Left ventricle myocardium superior (tissue), 1 donor: ENCODE measurements at regions not wholly inside any gene's neighbourhood (a gene's known extent, or its start where the extent isn't known, plus 50 kb on each side); places are given as distances from the start of the nearest gene placed in this dataset.
A peak's percentile ranks its signal among the peaks of the same experiment; 100 is the strongest.

Experiments used
- ATAC-seq: fragments of 200-7000 bp; cut with Tn5 transposase; one replicate; pipeline ENCODE4 v1.9.1; 2020; ENCODE audit warnings: mild to moderate bottlenecking, moderate library complexity
- DNase-seq: peaks from one replicate; pipeline ENCODE4 v3.0.0-alpha.2; 2020
- intact Hi-C: fragments of 100-400 bp; cut with micrococcal nuclease; formaldehyde crosslinking; loops from one replicate; pipeline ENCODE4 v1.11.0; 2022
- donor health status: DM: no; HTN: yes; CAD: no; lungs with severe emphysema.

DNA sequence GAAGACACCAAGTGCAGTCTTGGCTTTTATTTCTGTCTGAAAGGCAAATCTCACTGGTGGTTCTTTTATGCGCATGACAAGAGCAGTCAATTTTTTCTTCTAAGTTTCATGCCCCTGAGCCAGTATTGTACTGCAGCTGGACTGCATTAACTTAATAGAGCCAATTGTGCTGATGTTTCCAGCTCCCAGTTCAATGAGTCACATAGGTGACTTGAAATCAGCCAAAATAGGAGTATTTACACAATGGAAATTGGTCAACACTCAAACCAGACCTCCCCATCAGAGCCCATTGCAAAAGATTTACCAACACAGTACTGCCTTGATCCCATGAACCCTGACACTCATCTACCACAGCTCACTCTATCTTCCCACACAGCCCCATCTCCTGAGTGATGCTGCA, 100.3 kb upstream of the GUCY1A1 start:
- DNase-seq (no peak), ATAC-seq (no peak)
- intact Hi-C loops, result no loop called here

DNA sequence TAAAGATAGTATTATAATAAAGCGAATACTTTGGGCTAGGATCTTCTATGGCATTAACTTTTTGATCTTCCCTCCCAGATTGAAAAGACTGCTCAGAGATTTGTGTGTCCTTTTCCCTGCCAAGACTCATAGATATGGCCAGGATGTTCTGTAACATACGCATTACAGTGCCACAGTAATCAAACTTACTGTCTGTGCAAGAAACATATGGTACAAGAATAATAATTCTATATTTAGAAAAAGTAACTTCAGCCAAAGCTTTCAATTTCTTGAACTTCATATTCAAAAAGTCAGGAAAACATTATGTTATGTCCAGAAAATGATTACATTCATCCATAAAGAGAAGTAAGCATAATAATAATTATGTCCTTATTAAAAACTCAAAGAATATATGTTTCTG, 100.9 kb upstream of the GUCY1A1 start:
- DNase-seq, result no peak
- intact Hi-C loops, result no loop called here
- ATAC-seq, result no peak

DNA sequence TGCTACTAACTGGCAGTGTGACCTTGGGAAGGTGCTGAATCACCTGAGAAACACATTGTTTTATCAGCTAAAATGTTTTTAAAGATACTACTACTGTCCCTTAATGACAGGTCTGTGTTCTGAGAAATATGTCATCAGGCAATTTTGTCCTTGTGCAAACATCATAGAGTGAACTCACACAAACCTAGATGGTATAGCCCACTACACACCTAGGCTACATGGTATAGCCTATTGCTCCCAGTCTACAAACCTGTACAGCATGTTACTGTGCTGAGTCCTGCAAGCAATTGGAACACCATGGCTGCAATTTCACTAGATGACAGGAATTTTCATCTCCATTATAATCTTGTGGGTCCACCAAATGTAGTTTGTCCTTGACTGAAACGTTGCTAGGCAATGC, 101.3 kb upstream of the GUCY1A1 start:
- intact Hi-C loops, result no loop called here
- ATAC-seq (no peak), DNase-seq (no peak)

DNA sequence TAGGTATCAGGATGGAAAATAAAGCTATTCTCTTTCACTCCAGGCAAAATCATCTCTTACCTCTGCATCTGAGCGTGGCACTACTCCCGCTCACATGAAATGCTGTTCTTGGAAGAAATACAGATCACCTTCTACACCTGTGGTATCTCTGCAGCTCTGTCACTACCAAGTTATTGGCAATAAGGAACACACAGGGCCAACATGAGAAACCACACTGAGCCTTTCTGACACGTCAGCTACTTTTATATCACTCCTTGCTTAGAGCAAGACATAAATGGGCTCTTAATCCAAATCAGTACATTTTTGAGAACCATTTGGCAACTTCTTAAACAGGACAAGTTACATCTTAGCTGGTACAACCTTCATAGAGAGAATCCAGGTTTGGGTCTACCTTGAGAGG, 101.8 kb upstream of the GUCY1A1 start:
- ATAC-seq, result no peak
- intact Hi-C loops, result no loop called here
- no peak for DNase-seq

DNA sequence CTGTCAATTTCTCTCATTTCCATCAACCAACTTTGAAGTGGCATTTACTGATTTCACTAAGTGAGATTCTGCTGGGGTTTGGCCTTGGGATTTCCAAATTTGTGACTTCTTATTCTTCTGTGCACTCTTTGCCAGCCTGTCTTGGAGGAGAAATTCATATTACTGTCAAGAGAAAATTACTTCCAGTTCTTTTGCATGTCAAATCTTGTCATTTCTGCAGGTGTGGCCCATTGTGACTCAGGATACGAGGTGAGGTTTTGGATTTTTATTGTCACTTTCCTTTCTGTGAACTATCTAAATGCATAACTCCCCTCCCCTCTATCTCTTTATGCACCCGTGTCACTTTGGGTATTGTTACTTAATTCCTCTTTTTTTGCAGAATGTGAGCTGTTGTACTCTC, 102.6 kb upstream of the GUCY1A1 start:
- DNase-seq (no peak), ATAC-seq (no peak)
- intact Hi-C loops, result no loop called here

DNA sequence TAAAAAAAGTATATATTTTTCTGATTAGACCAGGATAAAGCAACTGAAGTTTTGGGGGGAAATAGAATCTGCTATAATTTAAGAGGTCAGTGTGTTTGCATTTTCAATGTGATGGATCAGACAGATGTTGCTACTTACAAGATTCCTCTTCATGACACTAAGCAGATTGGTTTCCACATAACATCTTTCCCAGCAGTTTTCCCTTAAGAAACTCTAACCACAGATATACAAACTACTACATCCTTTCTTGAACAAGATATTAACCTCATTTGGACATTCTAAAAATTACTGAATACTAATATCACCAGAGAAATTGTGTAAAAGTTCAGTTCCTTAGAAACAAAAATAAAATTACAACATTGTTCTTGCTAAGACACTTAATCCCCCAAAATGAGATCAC, 106.7 kb upstream of the GUCY1A1 start:
- intact Hi-C loops, result no loop called here
- DNase-seq, result no peak
- no peak for ATAC-seq

DNA sequence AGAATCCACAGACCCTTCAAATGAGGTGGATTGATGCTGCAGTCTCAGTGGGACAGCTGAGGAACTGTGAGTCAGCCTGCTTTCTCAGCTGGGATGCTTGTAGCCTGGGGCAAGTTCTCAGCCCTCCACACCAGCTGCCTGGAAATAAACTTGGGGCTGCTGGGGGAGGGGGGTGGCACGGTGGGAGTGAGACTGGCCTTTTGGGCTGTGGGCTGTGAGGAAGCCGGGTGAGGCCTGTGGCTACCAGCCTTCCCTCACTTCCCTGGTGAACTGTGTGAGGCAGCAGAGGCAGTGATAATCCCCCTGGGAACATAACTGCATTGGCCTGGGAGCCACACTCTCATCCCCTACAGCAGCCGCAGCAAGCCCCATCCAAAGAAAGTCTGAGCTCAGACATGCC, 114.5 kb upstream of the GUCY1A1 start:
- intact Hi-C loops, result no loop called here
- no peak for DNase-seq
- no peak for ATAC-seq

DNA sequence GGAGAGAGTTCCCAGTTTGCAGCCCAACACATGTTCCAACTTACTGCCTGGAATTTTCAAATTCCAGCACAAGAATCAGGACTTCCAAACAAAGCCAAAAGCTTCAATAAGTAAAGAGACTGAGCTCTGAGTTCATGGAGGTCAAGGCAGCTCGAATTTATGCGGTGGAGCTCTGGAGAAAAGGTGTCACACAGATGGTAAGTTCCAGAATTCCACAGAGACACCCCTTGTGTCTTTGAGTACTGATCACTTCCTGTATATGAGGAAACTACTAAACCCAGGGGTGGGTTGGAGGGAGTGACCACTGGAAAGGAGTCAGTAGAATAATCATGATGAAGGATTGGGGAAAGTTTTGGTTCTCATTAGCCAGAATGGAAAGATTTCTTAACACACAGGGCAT, 118.5 kb upstream of the GUCY1A1 start:
- intact Hi-C loops, result no loop called here
- ATAC-seq (no peak), DNase-seq (no peak)

DNA sequence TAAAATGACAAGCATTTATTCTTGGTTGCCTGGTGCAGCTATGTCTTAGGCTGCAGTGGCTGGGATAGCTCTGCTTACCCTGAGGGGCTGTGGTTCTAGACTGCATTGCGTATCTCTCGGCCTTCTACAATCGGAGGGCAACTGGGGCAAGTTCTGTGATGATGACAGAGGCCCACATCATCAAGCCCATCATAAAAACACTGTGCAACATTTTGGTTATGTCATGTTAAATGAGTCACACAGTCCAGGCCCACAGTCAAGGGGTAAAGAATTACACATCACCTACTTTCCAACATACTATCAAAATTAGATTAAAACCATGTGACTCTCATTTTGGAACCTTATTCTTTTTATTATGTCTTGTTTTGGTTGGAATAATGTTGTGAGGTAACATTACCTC, 120.2 kb upstream of the GUCY1A1 start:
- intact Hi-C loops, result no loop called here
- DNase-seq (no peak), ATAC-seq (no peak)

DNA sequence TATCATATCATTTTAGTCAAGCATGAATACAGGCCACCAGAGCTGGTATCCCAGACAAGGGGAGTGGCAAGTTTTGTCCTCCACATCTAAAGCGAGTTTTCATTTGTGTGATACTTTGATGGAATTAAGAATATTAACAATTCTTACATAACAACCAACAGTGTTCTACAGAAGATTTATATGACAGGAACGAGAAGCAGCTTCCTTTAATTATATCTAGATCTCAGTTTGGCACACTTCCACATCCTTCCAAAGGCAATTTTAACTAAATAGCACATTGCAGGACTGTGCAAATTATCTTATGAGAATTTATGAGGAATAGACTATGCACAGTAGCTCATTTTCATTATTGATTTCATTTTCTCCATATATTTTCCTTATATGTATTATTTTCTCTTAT, 121.2 kb upstream of the GUCY1A1 start:
- ATAC-seq, result no peak
- no peak for DNase-seq
- intact Hi-C loops, result no loop called here

DNA sequence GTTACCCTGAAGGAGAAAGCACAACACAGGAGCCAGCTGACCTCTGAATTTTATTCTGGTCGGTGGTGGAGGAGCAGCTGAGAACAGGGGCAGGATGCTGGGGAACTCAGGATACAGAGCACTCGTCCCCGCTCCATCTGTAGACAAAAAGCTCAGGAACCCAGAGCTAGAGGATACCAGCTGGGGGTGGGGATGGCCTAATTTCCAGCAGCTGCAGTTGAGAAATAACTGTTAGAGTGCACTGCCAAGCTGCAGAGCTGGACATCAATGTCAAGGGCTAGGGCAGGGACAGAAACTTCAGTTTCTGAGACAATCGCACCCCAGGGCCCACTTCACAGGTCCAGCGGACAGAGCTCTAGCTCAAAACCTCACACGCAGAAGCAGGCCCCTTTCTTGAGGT, 122.1 kb upstream of the GUCY1A1 start:
- peak; percentile 47 for DNase-seq
- intact Hi-C loops, result no loop called here
- ATAC-seq, result peak; percentile 91

DNA sequence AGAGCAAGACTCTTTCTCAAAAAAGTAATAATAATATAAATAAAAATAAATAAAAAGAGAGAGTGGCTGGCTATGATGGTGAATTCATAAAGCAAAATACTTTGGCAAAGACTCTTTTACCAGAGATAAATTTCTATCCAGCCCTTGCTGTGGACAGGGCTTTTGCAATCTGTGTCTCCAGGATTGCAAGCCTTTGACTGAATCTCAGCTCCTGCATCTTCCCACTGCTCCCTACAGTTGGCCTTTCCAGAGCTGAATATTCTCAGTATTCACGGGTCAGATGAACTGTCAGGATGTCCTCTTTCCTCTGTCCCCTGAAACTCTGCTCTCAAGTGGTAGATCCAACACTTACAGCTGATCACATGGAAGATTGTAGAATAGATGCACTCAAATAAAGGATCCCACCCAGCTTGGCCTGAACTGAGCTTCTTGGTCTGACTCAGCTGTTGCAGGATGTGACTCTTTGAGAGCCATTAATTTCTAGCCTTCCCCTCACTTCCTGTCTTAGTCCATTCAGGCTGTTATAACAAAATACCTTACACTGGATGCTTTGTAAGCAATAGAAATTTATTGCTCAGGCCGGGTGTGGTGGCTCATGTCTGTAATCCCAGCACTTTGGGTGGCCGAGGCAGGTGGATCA, 123.4 kb upstream of the GUCY1A1 start:
- intact Hi-C loops, result no loop called here
- DNase-seq, result no peak
- ATAC-seq, result peak; percentile 40

DNA sequence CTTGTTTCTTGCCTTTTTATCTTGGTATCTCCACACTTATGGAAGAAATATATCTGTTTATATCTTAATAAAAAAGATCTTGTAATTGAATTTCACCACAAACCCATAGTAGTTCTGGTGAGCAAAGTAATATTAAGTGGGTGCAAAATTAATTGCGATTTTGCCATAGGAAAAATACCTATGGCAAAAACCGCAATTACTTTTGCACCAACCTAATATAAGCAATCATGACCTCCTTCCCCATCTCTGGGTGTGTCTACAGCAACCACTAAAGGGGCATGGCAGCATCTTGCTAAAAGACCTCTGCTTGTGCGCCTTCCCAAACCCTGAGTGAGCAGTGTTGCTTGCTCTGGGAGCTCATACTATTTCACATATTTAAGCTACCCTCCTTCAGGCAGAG, 124.2 kb upstream of the GUCY1A1 start:
- intact Hi-C loops, result no loop called here
- ATAC-seq (no peak), DNase-seq (no peak)

DNA sequence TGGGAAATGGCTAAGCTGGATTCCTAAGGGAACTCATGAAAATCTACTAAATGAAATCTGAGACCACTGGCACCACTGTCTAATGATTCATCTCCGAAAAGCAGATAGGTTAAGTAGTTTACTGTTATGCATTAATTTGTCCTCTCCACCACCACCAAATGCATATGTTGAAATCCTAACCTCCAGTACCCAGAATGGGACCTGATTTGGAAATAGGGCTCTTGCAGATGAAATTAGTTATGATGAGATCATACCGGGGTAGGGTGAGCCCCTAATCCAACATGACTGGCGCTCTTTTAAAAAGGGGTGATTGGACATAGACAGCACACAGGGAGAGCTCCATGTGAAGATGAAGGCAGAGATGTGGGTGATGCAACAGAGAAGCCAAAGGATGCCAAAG, 124.9 kb upstream of the GUCY1A1 start:
- DNase-seq (no peak), ATAC-seq (no peak)
- intact Hi-C loops, result no loop called here

DNA sequence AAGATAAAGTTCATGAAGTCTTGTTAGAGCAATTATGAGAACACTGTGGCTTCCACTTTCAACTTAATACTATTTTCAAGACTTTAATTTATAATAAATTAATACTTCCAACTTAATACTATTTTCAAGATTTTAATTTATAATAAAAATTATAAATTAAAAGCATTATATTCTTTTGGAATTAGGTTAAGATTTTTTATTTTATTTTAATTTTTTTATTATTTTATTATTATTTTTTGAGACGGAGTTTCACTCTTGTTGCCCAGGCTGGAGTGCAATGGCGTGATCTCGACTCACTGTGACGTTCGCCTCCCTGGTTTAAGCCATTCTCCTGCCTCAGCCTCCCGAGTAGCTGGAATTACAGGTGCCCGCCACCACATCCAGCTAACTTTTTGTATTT, 126.0 kb upstream of the GUCY1A1 start:
- DNase-seq (no peak), ATAC-seq (no peak)
- intact Hi-C loops, result no loop called here

DNA sequence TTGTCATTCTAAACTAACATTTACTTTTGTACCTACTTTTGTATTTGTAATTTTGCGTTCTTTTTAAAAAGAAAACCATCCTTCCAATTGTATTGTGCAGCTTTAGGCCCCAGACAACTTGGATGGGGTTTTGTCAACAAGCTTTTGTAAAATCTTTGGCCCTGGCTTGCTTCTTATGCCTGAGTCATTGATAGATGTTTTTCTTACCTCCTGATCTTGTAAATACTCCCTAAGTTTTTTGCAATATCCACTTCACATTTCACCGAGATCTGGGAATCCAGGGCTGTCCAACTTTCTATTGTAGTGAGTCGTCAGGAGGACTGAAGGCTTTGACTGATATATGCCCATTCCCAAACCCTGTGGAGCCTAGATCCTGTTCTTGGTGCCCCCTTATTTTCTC, 126.9 kb upstream of the GUCY1A1 start:
- no peak for DNase-seq
- no peak for ATAC-seq
- intact Hi-C loops, result no loop called here

DNA sequence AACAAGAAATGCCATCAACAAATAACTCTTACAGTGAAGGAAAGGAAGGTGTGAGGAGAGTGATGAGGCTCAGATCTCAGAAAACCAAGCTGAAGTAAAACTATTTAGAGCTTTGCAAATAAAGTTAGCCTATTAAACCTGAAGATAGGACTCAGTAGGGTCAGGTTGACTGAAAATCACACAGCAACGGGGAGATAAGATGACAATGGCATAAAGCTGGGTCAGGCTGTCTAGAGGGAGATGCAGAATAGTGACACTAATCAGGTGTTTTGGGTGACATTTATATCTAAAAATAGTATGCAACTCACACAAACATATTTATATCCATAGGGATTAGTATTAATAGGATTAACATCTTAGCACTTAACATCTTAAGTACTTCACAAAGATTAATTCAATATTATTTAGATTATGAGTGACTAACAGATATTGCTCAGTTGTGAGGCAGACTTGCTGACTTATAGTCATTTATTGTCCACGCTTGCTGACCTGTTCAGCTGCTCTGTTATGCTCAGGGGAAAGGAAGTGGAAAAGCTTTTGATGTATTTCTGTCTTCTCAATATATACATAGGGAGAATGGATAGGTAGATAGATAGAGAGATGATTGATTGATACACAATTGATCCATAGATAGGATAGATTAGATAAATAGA, 130.7 kb upstream of the GUCY1A1 start:
- DNase-seq, result no peak
- intact Hi-C loops, result no loop called here
- peak; percentile 75 for ATAC-seq

DNA sequence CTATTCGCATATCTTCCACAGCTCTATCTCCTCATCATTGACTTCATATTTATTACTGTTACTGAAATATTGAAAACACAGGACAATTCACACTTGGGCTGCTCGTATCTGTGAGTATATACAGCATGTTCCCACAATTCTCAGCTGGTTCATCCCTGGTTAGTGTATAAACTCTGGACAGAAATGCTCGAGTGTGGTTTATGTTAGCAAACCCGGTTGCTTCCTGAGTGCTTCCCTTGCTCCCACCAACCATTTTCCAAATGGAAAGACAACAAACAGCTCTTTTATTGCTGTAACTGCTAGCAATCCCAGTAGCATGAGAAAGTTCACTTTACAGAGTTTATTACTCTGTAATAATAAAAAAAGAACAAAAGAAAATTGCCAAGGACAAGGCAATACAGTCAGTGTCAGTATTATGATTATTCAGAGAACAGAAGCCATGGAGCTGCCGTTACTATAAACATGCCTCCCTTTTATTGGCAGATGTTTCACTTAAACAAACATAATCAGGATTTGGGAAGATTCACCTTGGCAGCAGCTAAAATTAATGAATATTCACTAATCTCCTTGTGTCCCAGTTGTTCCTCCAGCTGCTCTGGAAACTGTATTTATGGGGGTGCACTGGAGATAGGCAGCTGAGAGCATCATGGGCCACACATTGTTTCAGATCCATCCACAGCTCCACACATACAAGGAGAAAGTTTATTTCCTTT, 134.1 kb upstream of the GUCY1A1 start:
- DNase-seq (no peak), ATAC-seq (no peak)
- intact Hi-C loops, result no loop called here

DNA sequence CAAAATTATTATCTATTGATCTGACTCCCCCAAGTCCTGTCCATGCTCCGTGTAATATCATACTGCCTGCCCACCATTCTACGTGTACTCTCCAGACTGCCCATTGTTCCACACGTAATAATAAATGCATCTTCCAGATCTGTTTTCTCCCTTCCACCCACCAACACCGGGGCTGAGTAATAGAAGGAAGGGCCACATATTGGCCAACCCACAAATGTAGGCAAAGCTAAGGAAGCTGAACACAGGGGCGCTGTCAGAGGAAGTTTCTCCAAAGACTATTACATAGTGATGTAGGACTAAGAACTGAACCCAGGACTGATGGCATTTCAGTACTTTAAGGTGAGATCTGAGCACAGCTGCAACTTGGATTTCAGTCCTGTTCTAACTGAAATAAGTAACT, 135.8 kb upstream of the GUCY1A1 start:
- ATAC-seq, result no peak
- intact Hi-C loops, result no loop called here
- DNase-seq, result no peak

DNA sequence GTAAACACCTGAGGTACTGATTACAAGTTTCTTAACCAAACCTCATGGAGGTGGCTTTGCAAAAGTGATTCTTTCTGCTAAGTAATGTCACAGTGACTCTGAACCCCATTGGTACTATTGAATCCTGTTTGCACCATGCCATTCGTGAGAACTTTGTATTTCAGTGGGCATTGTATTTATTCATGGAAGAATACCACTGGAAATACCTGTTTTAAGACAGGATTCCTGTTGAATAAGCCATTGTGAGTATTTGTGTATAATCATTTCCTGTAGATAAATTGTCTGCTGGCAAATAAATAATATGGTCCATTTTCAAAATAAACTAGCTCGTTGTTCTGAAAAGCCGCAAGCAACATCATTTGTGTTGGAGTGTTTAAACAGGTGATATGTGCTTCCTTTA, 136.4 kb upstream of the GUCY1A1 start:
- no peak for ATAC-seq
- intact Hi-C loops, result no loop called here
- no peak for DNase-seq

DNA sequence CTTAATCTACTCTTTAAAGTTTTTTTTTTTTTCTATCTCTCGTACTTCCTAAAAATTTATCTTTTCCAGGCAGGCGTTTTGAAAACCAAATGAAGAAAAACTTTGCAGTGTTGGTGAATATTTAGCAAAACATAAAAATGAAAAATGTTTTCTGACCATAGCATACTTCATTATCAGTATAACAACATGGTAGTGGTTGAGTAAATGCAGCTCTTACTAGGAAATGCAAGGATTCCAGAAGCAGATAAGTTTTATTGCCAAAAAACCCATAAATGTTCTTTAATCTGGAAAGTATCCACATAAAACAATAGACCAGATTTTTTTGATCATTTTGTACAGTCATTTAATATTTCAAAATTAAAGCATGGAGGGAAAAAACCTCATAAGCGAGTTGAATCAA, 136.9 kb upstream of the GUCY1A1 start:
- intact Hi-C loops, result no loop called here
- ATAC-seq (no peak), DNase-seq (no peak)
